Karpas-422 (cell line): ENCODE measurements at regions not wholly inside any gene's neighbourhood (a gene's known extent, or its start where the extent isn't known, plus 50 kb on each side); places are given as distances from the start of the nearest gene placed in this dataset.
"Not testable (repeated sequence)": the region's sequence is repeated elsewhere in the genome, so short reads cannot be mapped to it uniquely, and the experiment has no call there.

Experiments used
- DNase-seq: peaks from one replicate; pipeline ENCODE4 v3.0.0-alpha.2; 2015
- H2AFZ ChIP-seq: fragments of 200-600 bp; sonication (generic); 2 replicates; pipeline ENCODE4 v1.6.1; 2014; ENCODE audit warnings: antibody characterized with exemption, low read length, mixed read lengths
- H3K27ac ChIP-seq: fragments of 200-600 bp; sonication (generic); 2 replicates; pipeline ENCODE4 v1.5.1; 2014; ENCODE audit warnings: mild to moderate bottlenecking, low read length, moderate library complexity
- H3K27me3 ChIP-seq: fragments of 200-600 bp; sonication (generic); 2 replicates; pipeline ENCODE4 v1.6.1; 2014; ENCODE audit warnings: low read length, mixed read lengths
- H3K36me3 ChIP-seq: fragments of 200-600 bp; sonication (generic); 2 replicates; pipeline ENCODE4 v1.6.1; 2014; ENCODE audit warnings: low read length, mixed read lengths; ENCODE audit not compliant: insufficient read depth
- H3K4me1 ChIP-seq: fragments of 200-600 bp; sonication (generic); 2 replicates; pipeline ENCODE4 v1.6.1; 2014; ENCODE audit warnings: mild to moderate bottlenecking, low read length, mixed read lengths
- H3K4me2 ChIP-seq: fragments of 200-600 bp; sonication (generic); 2 replicates; pipeline ENCODE4 v1.6.1; 2014; ENCODE audit warnings: low read length, low read depth, mild to moderate bottlenecking; ENCODE audit not compliant: poor library complexity, severe bottlenecking
- H3K4me3 ChIP-seq: fragments of 200-600 bp; sonication (generic); 2 replicates; pipeline ENCODE4 v1.5.1; 2014; ENCODE audit warnings: mild to moderate bottlenecking, antibody characterized with exemption, low read length, mixed read lengths
- H3K79me2 ChIP-seq: fragments of 200-600 bp; sonication (generic); 2 replicates; pipeline ENCODE4 v1.6.1; 2014; ENCODE audit warnings: mild to moderate bottlenecking, low read length, mixed read lengths
- H3K9ac ChIP-seq: fragments of 200-600 bp; sonication (generic); 2 replicates; pipeline ENCODE4 v1.6.0; 2014; ENCODE audit warnings: low read length
- H3K9me2 ChIP-seq: fragments of 200-600 bp; sonication (generic), shearing (Covaris generic); replicated peaks from 2 replicates; pipeline ENCODE4 v1.6.0; 2014; ENCODE audit warnings: mild to moderate bottlenecking, low read length, moderate library complexity; ENCODE audit not compliant: insufficient read depth
- H3K9me3 ChIP-seq: fragments of 300-700, 200-600 bp; sonication (generic); 2 replicates; pipeline ENCODE4 v1.6.1; 2014; ENCODE audit warnings: low read length, mixed read lengths
- H4K20me1 ChIP-seq: fragments of 200-600 bp; sonication (generic); 2 replicates; pipeline ENCODE4 v1.6.1; 2014; ENCODE audit warnings: mild to moderate bottlenecking, antibody characterized with exemption, low read length, low read depth; ENCODE audit not compliant: insufficient read depth

GRCh38 chr11:11722861-11723260, 101.1 kb upstream of the GALNT18 start:
- H3K36me3 ChIP-seq = no peaks in the 10 kb centered on the region
- H3K9me3 ChIP-seq = no peaks in the 10 kb centered on the region
- no peaks in the 10 kb centered on the region for H4K20me1 ChIP-seq
- H3K27me3 ChIP-seq = no peaks in the 10 kb centered on the region
- no peak overlapping the region for H3K9ac ChIP-seq
- no peak for DNase-seq
- H3K4me1 ChIP-seq = no peaks in the 10 kb centered on the region
- H2AFZ ChIP-seq = no peak overlapping the region
- no peaks in the 10 kb centered on the region for H3K9me2 ChIP-seq
- no peak overlapping the region for H3K27ac ChIP-seq
- no peaks in the 10 kb centered on the region for H3K79me2 ChIP-seq
- H3K4me3 ChIP-seq = no peak overlapping the region
- no peak overlapping the region for H3K4me2 ChIP-seq

DNA sequence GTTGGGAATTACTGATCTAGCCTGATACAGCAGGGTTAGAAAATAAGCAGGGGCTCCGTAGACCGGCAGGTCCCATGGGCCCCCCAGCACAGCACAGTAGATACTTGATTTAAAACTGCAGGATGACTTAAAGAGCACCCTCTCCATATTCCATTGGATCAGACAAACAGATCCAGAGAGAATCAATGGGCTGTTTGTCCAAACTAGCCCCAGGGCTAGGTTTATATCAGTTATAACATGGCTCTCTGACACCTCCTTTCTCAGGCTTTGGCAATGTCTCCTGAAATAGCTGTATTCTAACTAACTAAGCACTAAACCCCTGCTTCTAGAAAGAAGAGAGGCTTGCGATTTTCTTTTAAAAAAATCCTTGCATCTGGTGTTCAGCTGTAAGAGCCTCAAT, 100.4 kb upstream of the GALNT18 start:
- no peaks in the 10 kb centered on the region for H3K4me1 ChIP-seq
- no peaks in the 10 kb centered on the region for H3K36me3 ChIP-seq
- no peak overlapping the region for H3K4me2 ChIP-seq
- H3K9me2 ChIP-seq = no peaks in the 10 kb centered on the region
- peaks cover 4% of the 10 kb centered on the region; the same call in 1 of the 2 replicates for H3K27me3 ChIP-seq
- no peak overlapping the region for H3K4me3 ChIP-seq
- H3K9me3 ChIP-seq = no peaks in the 10 kb centered on the region
- DNase-seq = no peak
- no peaks in the 10 kb centered on the region for H3K79me2 ChIP-seq
- no peak overlapping the region for H2AFZ ChIP-seq
- H3K27ac ChIP-seq = no peak overlapping the region
- H3K9ac ChIP-seq = no peak overlapping the region
- H4K20me1 ChIP-seq = no peaks in the 10 kb centered on the region

DNA sequence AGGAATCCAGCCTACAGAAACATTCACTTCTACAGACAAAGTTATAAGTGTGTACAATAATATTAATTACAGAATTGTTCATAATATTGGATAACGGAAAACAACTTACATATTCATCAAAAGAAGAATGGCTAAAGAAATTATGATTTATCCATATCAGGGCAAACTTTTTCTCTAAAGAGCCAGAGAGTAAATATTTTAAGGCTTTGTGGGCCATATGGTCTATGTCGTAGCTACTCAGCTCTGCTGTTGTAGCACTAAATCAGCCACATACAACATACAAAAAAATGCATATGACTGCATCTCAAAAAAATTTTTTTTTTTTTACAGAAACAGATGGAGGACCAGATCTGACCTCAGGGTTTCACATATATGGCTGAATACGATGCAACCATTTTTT, 96.7 kb upstream of the GALNT18 start:
- no peaks in the 10 kb centered on the region for H3K36me3 ChIP-seq

DNA sequence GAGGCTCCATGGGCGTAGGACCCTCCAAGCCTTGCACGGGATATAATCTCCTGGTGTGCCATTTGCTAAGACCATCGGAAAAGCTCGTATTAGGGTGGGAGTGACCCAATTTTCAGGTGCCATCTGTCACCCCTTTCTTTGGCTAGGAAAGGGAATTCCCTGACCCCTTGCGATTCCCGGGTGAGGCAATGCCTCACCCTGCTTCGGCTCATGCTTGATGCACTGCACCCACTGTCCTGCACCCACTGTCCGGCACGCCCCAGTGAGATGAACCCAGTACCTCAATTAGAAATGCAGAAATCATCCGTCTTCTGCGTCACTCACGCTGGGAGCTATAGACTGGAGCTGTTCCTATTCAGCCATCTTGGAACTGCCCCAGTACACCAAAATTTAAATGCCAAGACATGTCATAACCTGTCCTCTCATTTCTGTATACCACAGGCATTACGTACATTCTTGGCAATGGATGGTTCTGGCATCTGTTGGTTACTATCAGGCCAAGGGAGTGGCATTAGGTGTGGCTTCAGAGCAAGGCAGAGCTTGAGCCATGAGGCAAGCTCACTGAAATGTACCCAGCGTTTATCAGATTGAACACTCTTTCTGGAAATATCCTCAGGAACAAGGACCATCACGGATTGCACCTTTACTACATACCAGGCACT, 95.4 kb upstream of the GALNT18 start:
- Histone ChIP-seq H3K9ac (no peak overlapping the region), H3K9me2 (no peaks in the 10 kb centered on the region), H3K36me3 (no peaks in the 10 kb centered on the region), H3K79me2 (no peaks in the 10 kb centered on the region), H4K20me1 (no peaks in the 10 kb centered on the region), H3K4me2 (no peak overlapping the region), H3K4me1 (no peaks in the 10 kb centered on the region), H3K27ac (no peak overlapping the region), H3K27me3 (peaks cover 4% of the 10 kb centered on the region; the same call in 1 of the 2 replicates), H3K4me3 (no peak overlapping the region), H3K9me3 (no peaks in the 10 kb centered on the region), H2AFZ (no peak overlapping the region)
- DNase-seq = no peak

More for the DNA sequence above, 96.7 kb upstream of the GALNT18 start:
- no peak overlapping the region for H3K4me2 ChIP-seq
- no peaks in the 10 kb centered on the region for H3K9me2 ChIP-seq
- H3K4me1 ChIP-seq = no peaks in the 10 kb centered on the region
- DNase-seq = no peak
- H3K4me3 ChIP-seq = no peak overlapping the region
- H3K27me3 ChIP-seq = peaks cover 4% of the 10 kb centered on the region; the same call in 1 of the 2 replicates
- H2AFZ ChIP-seq = no peak overlapping the region
- H3K27ac ChIP-seq = no peak overlapping the region
- H3K79me2 ChIP-seq = no peaks in the 10 kb centered on the region
- no peaks in the 10 kb centered on the region for H4K20me1 ChIP-seq
- no peak overlapping the region for H3K9ac ChIP-seq
- H3K9me3 ChIP-seq = no peaks in the 10 kb centered on the region

DNA sequence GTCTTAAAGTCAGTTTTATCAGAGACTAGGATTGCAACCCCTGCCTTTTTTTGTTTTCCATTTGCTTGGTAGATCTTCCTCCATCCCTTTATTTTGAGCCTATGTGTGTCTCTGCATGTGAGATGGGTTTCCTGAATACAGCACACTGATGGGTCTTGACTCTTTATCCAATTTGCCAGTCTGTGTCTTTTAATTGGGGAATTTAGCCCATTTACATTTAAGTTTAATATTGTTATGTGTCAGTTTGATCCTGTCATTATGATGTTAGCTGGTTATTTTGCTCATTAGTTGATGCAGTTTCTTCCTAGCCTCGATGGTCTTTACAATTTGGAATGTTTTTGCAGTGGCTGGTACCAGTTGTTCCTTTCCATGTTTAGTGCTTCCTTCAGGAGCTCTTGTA, 93.3 kb upstream of the GALNT18 start:
- not testable (repeated sequence) for H2AFZ ChIP-seq, H3K36me3 ChIP-seq, H3K4me3 ChIP-seq, DNase-seq, H3K4me2 ChIP-seq, H4K20me1 ChIP-seq, H3K4me1 ChIP-seq, H3K9me2 ChIP-seq, H3K9me3 ChIP-seq, H3K27me3 ChIP-seq, H3K79me2 ChIP-seq, H3K27ac ChIP-seq, H3K9ac ChIP-seq

- Histone ChIP-seq H3K79me2 (no peaks in the 10 kb centered on the region), H3K4me1 (peaks cover 35% of the 10 kb centered on the region), H4K20me1 (peaks cover 3% of the 10 kb centered on the region; the same call in 1 of the 2 replicates), H3K27ac (no peak overlapping the region), H3K9ac (no peak overlapping the region), H3K9me3 (no peaks in the 10 kb centered on the region), H3K4me2 (peak overlapping the region; percentile 63), H3K36me3 (no peaks in the 10 kb centered on the region), H2AFZ (no peak overlapping the region), H3K4me3 (no peak overlapping the region), H3K9me2 (no peaks in the 10 kb centered on the region), H3K27me3 (no peaks in the 10 kb centered on the region)
- no peak for DNase-seq
These were observed 88.8 kb upstream of the GALNT18 start for GRCh38 chr11:11710556-11710955.

- Histone ChIP-seq H3K4me3 (peak overlapping the region; percentile 20; the same call in 1 of the 2 replicates), H2AFZ (no peak overlapping the region), H3K9me3 (no peaks in the 10 kb centered on the region), H3K4me2 (peak overlapping the region; percentile 63), H3K4me1 (peaks cover 39% of the 10 kb centered on the region), H3K9ac (no peak overlapping the region), H4K20me1 (peaks cover 3% of the 10 kb centered on the region; the same call in 1 of the 2 replicates), H3K27ac (no peak overlapping the region), H3K36me3 (no peaks in the 10 kb centered on the region), H3K27me3 (no peaks in the 10 kb centered on the region), H3K9me2 (no peaks in the 10 kb centered on the region), H3K79me2 (no peaks in the 10 kb centered on the region)
- no peak for DNase-seq
These were observed 87.8 kb upstream of the GALNT18 start for GRCh38 chr11:11709447-11710239.

DNA sequence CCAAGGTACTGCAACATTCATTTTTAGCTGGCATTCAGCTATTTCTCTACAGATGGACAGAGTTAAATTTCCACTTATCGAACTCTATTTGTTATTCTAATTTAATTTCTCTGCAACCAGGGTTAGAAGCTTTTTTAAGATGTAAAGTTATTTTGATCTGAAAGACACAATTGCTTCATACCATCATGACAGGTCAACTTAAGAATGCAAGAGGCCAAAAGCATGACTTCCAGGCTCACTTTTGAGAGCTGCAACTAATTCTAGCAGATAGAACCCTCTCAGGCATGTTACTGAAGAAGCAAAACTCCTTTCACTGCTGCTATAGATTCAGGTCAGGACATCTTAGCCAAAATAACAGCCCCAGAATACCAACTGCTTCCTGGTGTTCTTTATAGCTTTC, 86.5 kb upstream of the GALNT18 start:
- H3K27ac ChIP-seq = no peak overlapping the region
- H4K20me1 ChIP-seq = peaks cover 3% of the 10 kb centered on the region; the same call in 1 of the 2 replicates
- H3K9ac ChIP-seq = no peak overlapping the region
- peak overlapping the region; percentile 63 for H3K4me2 ChIP-seq
- DNase-seq = peak; percentile 71
- H3K79me2 ChIP-seq = no peaks in the 10 kb centered on the region
- no peak overlapping the region for H2AFZ ChIP-seq
- H3K4me1 ChIP-seq = peaks cover 48% of the 10 kb centered on the region
- no peaks in the 10 kb centered on the region for H3K27me3 ChIP-seq
- no peaks in the 10 kb centered on the region for H3K36me3 ChIP-seq
- no peaks in the 10 kb centered on the region for H3K9me2 ChIP-seq
- H3K9me3 ChIP-seq = no peaks in the 10 kb centered on the region
- peak overlapping the region; percentile 46 for H3K4me3 ChIP-seq
